Adrenal gland (tissue), 9 donors: ENCODE measurements at regions not wholly inside any gene's neighbourhood (a gene's known extent, or its start where the extent isn't known, plus 50 kb on each side); places are given as distances from the start of the nearest gene placed in this dataset.

Experiments used
- DNase-seq, 7 donors: peaks; one replicate each; pipeline ENCODE4 v3.0.0-alpha.2; 2019 to 2020
- H3K27ac ChIP-seq, 5 donors: fragments of 200-600 bp; sonication (generic) in 4 of 5; 1 replicate in 3 of 5; 2 replicates in 2 of 5; pipeline versions ENCODE4 v1.5.1 to v1.8.0; 2016 to 2020; ENCODE audit warnings: mild to moderate bottlenecking in 1 of 5
- H3K27me3 ChIP-seq: fragments of 200-600 bp; 2 replicates; pipeline ENCODE4 v1.8.0; 2021
- H3K36me3 ChIP-seq, 2 donors: fragments of 200-600 bp; replicated peaks in 1 of 2; 1 replicate in 1 of 2; 2 replicates in 1 of 2; pipeline versions ENCODE4 v1.5.1 to v1.8.0; 2018 to 2022
- H3K4me1 ChIP-seq, 2 donors: fragments of 200-600 bp; replicated peaks in 1 of 2; 1 replicate in 1 of 2; 2 replicates in 1 of 2; pipeline versions ENCODE4 v1.5.1 to v1.8.0; 2018 to 2021
- H3K4me3 ChIP-seq, 4 donors: fragments of 200-600 bp; sonication (generic) in 3 of 4; one replicate each; pipeline ENCODE4 v1.5.1; 2016 to 2018
- H3K9me3 ChIP-seq, 3 donors: fragments of 200-600 bp; sonication (generic) in 1 of 3; replicated peaks in 1 of 3; 1 replicate in 2 of 3; 2 replicates in 1 of 3; pipeline versions ENCODE4 v1.5.1 to v1.8.0; 2016 to 2021
- POLR2A ChIP-seq, 2 donors: fragments of 450-650 bp; IDR thresholded peaks; one replicate each; pipeline ENCODE4 v1.6.1; 2017; ENCODE audit warnings: antibody characterized with exemption in 2 of 2, mild to moderate bottlenecking in 2 of 2, moderate library complexity in 1 of 2
- WGBS, 4 donors: extraction: QIAGEN DNeasy Blood & Tissue Kit in 2 of 4; methylation state at CpG; one replicate each; pipeline versions ENCODE4 v1.1.5 to v1.1.7; 2013 to 2017; 5-methylcytosine and 5-hydroxymethylcytosine counted together
- intact Hi-C, 2 donors: fragments of 100-400 bp; cut with DNase I; formaldehyde crosslinking; loops; one replicate each; pipeline versions ENCODE4 v1.14.1 to v1.15.0; 2022 to 2023
- TF ChIP-seq, protein P1 (sequence below), 6 experiments: fragments of 450-650 bp in 4 of 6; fragments of 200-600 bp in 2 of 6; sonication (generic) in 1 of 6; IDR thresholded peaks; 1 replicate in 5 of 6; 2 replicates in 1 of 6; pipeline versions ENCODE4 v1.5.1 to v1.8.0; 2016 to 2021; ENCODE audit warnings: antibody characterized with exemption in 6 of 6, mild to moderate bottlenecking in 2 of 6, moderate library complexity in 1 of 6
- donor health status: healthy with polysubstance abuse.
- donor health status: Bipolar disorder and iron deficiency.
- donor health status: DM: yes; HTN: yes; CAD: no.
- donor health status: DM: no; HTN: no; CAD: no.
- donor health status: DM: no; HTN: no; CAD: no.

- Histone ChIP-seq H3K27me3 (no peaks in the 10 kb centered on the region), H3K4me3 (no peak overlapping the region), H3K4me1 (no peaks in the 10 kb centered on the region), H3K36me3 (no peaks in the 10 kb centered on the region), H3K9me3 (no peaks in the 10 kb centered on the region), H3K27ac (no peak overlapping the region)
- WGBS, 4 donors: 81 to 86% (median 83%) methylated on average over 5 of the region's 5 CpGs
- TF ChIP-seq, protein P1, sequence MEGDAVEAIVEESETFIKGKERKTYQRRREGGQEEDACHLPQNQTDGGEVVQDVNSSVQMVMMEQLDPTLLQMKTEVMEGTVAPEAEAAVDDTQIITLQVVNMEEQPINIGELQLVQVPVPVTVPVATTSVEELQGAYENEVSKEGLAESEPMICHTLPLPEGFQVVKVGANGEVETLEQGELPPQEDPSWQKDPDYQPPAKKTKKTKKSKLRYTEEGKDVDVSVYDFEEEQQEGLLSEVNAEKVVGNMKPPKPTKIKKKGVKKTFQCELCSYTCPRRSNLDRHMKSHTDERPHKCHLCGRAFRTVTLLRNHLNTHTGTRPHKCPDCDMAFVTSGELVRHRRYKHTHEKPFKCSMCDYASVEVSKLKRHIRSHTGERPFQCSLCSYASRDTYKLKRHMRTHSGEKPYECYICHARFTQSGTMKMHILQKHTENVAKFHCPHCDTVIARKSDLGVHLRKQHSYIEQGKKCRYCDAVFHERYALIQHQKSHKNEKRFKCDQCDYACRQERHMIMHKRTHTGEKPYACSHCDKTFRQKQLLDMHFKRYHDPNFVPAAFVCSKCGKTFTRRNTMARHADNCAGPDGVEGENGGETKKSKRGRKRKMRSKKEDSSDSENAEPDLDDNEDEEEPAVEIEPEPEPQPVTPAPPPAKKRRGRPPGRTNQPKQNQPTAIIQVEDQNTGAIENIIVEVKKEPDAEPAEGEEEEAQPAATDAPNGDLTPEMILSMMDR (IDR thresholded peaks at IDR 0.05): no peak
- no peak for TF ChIP-seq POLR2A (IDR thresholded peaks at IDR 0.05)
- intact Hi-C loops: no loop called here
- no peak for DNase-seq
Measured at GRCh38 chr1:87673309-87673708, 344.6 kb downstream of the LMO4 start.

DNA sequence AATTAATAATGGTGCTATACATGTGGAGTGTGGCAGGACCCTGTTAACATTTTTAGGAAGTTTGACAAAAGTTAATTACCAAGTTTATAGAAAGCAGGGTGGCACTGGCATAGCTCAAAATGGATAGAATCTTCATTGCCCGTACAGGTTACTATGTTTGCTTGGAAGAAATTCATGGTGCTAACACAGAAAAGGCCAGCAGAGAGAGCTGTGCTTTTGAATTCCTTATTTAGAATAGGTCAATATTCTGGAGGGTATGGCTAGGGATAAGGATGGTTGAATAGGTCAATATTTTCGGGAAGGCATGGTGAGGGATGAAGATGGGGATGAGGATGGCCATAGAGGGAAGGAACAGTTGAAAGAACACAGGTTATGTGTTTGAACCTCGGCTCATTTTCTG is 345.1 kb downstream of the LMO4 start:
- Histone ChIP-seq H3K27me3 (no peaks in the 10 kb centered on the region), H3K27ac (no peak overlapping the region), H3K9me3 (no peaks in the 10 kb centered on the region), H3K4me3 (no peak overlapping the region), H3K36me3 (no peaks in the 10 kb centered on the region), H3K4me1 (no peaks in the 10 kb centered on the region)
- 76 to 87% (median 81%) methylated on average over 3 of the region's 3 CpGs for WGBS, 4 donors
- DNase-seq: no peak
- no peak for TF ChIP-seq POLR2A (IDR thresholded peaks at IDR 0.05)
- TF ChIP-seq, protein P1 (IDR thresholded peaks at IDR 0.05): no peak
- intact Hi-C loops: no loop called here

GRCh38 chr1:87674791-87675190 is 346.1 kb downstream of the LMO4 start:
- Histone ChIP-seq H3K4me3 (no peak overlapping the region), H3K36me3 (no peaks in the 10 kb centered on the region), H3K27me3 (no peaks in the 10 kb centered on the region), H3K27ac (no peak overlapping the region), H3K9me3 (peaks cover 0 to under 1% (median 0%) of the 10 kb centered on the region in 3 donors), H3K4me1 (no peaks in the 10 kb centered on the region)
- intact Hi-C loops: no loop called here
- DNase-seq: no peak
- WGBS, 4 donors: 89 to 94% (median 91%) methylated on average over 4 to 5 of the region's 5 CpGs
- TF ChIP-seq POLR2A (IDR thresholded peaks at IDR 0.05): no peak
- TF ChIP-seq, protein P1 (IDR thresholded peaks at IDR 0.05): no peak

- intact Hi-C loops: no loop called here
- H3K9me3 ChIP-seq: peaks cover 0 to 3% (median 0%) of the 10 kb centered on the region in 3 donors
- H3K27ac ChIP-seq: no peak overlapping the region
- H3K4me3 ChIP-seq: no peak overlapping the region
- H3K36me3 ChIP-seq: no peaks in the 10 kb centered on the region
- no peak for DNase-seq
- no peak for TF ChIP-seq POLR2A (IDR thresholded peaks at IDR 0.05)
- TF ChIP-seq, protein P1 (IDR thresholded peaks at IDR 0.05): no peak
- H3K4me1 ChIP-seq: no peaks in the 10 kb centered on the region
- no peaks in the 10 kb centered on the region for H3K27me3 ChIP-seq
- WGBS, 4 donors: 35 to 63% (median 48%) methylated on average over 1 of the region's 1 CpG
Measured at GRCh38 chr1:87678266-87678665, 349.6 kb downstream of the LMO4 start.
